ENCODE measurements at regions not wholly inside any gene's neighbourhood (a gene's known extent, or its start where the extent isn't known, plus 50 kb on each side); places are given as distances from the start of the nearest gene placed in this dataset.

- TF ChIP-seq, protein P1, sequence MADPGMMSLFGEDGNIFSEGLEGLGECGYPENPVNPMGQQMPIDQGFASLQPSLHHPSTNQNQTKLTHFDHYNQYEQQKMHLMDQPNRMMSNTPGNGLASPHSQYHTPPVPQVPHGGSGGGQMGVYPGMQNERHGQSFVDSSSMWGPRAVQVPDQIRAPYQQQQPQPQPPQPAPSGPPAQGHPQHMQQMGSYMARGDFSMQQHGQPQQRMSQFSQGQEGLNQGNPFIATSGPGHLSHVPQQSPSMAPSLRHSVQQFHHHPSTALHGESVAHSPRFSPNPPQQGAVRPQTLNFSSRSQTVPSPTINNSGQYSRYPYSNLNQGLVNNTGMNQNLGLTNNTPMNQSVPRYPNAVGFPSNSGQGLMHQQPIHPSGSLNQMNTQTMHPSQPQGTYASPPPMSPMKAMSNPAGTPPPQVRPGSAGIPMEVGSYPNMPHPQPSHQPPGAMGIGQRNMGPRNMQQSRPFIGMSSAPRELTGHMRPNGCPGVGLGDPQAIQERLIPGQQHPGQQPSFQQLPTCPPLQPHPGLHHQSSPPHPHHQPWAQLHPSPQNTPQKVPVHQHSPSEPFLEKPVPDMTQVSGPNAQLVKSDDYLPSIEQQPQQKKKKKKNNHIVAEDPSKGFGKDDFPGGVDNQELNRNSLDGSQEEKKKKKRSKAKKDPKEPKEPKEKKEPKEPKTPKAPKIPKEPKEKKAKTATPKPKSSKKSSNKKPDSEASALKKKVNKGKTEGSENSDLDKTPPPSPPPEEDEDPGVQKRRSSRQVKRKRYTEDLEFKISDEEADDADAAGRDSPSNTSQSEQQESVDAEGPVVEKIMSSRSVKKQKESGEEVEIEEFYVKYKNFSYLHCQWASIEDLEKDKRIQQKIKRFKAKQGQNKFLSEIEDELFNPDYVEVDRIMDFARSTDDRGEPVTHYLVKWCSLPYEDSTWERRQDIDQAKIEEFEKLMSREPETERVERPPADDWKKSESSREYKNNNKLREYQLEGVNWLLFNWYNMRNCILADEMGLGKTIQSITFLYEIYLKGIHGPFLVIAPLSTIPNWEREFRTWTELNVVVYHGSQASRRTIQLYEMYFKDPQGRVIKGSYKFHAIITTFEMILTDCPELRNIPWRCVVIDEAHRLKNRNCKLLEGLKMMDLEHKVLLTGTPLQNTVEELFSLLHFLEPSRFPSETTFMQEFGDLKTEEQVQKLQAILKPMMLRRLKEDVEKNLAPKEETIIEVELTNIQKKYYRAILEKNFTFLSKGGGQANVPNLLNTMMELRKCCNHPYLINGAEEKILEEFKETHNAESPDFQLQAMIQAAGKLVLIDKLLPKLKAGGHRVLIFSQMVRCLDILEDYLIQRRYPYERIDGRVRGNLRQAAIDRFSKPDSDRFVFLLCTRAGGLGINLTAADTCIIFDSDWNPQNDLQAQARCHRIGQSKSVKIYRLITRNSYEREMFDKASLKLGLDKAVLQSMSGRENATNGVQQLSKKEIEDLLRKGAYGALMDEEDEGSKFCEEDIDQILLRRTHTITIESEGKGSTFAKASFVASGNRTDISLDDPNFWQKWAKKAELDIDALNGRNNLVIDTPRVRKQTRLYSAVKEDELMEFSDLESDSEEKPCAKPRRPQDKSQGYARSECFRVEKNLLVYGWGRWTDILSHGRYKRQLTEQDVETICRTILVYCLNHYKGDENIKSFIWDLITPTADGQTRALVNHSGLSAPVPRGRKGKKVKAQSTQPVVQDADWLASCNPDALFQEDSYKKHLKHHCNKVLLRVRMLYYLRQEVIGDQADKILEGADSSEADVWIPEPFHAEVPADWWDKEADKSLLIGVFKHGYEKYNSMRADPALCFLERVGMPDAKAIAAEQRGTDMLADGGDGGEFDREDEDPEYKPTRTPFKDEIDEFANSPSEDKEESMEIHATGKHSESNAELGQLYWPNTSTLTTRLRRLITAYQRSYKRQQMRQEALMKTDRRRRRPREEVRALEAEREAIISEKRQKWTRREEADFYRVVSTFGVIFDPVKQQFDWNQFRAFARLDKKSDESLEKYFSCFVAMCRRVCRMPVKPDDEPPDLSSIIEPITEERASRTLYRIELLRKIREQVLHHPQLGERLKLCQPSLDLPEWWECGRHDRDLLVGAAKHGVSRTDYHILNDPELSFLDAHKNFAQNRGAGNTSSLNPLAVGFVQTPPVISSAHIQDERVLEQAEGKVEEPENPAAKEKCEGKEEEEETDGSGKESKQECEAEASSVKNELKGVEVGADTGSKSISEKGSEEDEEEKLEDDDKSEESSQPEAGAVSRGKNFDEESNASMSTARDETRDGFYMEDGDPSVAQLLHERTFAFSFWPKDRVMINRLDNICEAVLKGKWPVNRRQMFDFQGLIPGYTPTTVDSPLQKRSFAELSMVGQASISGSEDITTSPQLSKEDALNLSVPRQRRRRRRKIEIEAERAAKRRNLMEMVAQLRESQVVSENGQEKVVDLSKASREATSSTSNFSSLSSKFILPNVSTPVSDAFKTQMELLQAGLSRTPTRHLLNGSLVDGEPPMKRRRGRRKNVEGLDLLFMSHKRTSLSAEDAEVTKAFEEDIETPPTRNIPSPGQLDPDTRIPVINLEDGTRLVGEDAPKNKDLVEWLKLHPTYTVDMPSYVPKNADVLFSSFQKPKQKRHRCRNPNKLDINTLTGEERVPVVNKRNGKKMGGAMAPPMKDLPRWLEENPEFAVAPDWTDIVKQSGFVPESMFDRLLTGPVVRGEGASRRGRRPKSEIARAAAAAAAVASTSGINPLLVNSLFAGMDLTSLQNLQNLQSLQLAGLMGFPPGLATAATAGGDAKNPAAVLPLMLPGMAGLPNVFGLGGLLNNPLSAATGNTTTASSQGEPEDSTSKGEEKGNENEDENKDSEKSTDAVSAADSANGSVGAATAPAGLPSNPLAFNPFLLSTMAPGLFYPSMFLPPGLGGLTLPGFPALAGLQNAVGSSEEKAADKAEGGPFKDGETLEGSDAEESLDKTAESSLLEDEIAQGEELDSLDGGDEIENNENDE (IDR thresholded peaks at IDR 0.05; ENCODE audit: low read depth, low read length), result no peak
- TF ChIP-seq, protein P2, sequence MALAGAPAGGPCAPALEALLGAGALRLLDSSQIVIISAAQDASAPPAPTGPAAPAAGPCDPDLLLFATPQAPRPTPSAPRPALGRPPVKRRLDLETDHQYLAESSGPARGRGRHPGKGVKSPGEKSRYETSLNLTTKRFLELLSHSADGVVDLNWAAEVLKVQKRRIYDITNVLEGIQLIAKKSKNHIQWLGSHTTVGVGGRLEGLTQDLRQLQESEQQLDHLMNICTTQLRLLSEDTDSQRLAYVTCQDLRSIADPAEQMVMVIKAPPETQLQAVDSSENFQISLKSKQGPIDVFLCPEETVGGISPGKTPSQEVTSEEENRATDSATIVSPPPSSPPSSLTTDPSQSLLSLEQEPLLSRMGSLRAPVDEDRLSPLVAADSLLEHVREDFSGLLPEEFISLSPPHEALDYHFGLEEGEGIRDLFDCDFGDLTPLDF (CRISPR knock-in tag; IDR thresholded peaks at IDR 0.05), result no peak
- no peak for TF ChIP-seq ETV5 (CRISPR knock-in tag; IDR thresholded peaks at IDR 0.05; ENCODE audit: low read depth)
- TF ChIP-seq TAF7 (tag; IDR thresholded peaks at IDR 0.05), result no peak
- no peak for TF ChIP-seq CXXC5 (CRISPR knock-in tag; IDR thresholded peaks at IDR 0.05)
- TF ChIP-seq TFAM (CRISPR knock-in tag; conservative IDR thresholded peaks at IDR 0.05), result no peak
- TF ChIP-seq CBFB (CRISPR knock-in tag; IDR thresholded peaks at IDR 0.05), result no peak
Observed at GRCh38 chr2:106667478-106668070, 180.4 kb downstream of the CD8B2 start (continued).

All from K562 (cell line).